ENCODE measurements at regions not wholly inside any gene's neighbourhood (a gene's known extent, or its start where the extent isn't known, plus 50 kb on each side); places are given as distances from the start of the nearest gene placed in this dataset.

DNA sequence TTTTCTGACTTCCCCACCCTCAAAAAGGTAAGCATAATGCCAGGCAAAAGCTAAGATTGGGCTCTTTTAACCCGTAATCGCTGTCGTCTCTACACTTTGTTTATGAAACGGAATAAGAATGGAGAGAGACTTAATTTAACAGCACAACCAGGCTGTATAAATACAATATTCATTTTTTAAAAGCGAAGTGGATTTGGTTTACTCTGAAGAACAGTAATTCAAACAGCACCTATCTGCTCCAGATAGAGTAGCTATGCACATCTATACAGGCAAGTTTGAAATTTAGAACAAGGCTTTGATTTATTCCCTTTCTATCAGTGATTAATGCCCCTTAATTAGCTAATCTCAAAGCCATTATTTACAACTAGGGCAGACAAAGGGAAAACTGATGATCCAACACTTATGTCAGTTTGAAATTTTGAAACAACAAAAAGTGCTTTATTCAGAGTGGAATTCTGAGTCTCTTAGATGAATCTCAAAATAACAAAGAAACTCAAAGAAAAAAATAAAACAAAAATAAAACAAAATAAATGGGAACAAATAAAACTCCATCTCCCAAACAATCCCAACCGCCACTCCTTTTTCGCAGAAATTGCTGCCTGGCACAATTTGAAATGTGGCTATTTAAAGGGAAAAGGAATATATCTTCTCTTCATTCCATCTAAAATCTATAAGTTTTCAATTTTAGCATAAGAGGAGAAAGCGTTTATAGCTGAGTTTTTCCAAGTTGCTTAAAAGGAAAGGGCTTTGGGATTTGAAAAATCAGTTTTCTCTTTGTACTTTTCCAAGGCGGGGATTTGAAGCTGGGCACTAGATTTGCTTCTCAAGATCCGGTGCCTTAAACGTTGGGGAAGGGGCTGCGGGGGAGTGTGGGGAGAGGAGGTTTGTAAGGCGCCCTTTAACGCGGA, 298.6 kb downstream of the PARP8 start:
- no peak for DNase-seq

DNA sequence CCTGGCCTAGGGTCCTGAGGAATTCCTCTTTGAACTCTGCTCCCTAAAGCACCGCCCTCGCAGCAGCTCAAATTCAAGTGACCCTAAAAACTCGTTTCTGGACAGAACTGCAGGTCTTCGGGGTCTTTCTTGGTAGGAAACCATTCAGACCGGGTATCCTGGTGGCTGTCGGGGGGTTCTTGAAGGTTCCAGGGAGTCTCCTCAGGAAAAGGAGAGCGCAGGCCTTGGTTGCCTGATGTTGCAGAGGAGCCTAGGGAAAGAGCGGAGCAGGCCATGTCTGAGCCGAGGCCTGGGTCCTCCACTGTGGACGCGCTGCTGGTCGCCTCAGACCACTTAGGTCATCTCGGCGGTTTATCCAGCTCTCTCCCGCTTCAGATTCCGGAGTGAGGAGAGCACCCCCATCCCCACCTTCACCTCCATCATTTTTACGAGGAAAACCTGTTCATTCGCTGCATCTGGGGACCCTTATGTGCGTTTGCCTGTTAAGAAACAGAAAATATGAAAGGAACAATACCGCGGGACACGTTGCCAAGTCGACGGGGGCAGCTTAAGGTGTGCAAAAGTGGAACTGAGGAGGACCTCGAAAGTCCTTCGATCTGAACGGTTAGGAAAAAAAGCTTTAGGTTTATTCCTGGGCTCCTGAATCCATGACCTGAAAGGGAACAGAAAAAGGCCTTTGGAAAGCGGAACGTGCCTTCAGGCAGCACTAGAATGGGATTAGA, 299.4 kb downstream of the PARP8 start:
- DNase-seq, result no peak

DNA sequence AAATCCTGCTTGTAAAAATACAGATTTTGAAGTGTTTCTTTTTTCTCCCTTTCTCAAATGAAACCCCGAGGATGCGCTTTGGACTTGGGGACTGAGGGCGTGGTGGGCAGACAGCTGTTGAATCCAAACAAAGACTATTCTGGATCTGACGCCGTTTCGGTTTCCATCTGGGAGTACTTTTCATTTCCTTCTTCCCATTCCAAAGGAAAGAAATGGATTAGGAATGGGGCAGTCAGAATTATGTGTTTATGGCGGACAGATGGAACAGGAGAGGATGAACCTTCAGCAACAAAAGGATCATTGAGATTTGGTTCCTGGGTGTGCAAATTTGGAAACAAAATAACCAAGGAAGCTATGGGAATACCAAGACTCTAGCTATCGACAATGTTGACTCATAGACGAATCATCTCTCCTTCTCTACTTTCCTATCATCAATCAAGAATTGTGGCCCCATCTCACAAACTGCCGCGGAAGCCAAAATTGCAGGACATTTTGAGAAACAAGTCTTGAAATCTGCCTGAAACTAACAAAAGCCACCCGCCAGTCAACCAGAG, 300.6 kb downstream of the PARP8 start:
- DNase-seq, result no peak

DNA sequence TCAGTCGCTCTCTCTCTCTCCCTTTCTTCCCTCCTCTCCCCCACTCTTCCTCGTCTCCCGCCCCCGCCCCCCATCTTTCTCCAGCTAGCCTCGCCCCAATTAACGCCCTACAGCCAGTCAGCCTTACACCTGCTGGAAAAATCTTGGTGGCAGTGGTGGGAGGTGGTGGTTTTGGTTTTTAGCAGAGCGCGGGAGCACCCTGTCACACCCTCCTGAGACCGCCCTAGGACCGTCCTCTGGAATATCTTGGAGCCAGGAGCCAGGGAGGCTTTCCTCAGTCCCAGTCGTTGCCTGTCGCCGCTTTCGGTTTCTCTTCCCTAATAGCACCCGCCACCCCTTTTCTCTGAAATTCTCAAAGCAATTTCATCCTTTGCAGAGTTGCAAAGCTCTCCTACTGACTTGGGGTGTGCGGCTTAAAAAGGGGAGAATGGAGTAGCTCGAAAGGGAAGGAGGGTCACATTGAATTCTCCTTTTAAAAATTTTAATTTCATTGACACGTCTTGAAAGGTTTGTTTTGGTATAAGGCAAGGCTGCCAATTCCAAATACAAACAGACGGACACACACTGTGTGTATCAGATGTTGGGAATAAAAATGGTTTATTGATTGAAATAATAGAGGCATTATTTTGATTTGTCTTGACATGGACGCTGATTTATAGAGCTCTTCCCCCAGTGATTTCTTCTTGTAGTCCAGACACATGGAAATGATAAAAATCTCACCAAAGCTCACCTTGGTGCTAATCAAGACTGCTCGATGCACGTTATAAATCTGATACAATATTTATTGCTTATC, 301.3 kb downstream of the PARP8 start:
- DNase-seq, result no peak

DNA sequence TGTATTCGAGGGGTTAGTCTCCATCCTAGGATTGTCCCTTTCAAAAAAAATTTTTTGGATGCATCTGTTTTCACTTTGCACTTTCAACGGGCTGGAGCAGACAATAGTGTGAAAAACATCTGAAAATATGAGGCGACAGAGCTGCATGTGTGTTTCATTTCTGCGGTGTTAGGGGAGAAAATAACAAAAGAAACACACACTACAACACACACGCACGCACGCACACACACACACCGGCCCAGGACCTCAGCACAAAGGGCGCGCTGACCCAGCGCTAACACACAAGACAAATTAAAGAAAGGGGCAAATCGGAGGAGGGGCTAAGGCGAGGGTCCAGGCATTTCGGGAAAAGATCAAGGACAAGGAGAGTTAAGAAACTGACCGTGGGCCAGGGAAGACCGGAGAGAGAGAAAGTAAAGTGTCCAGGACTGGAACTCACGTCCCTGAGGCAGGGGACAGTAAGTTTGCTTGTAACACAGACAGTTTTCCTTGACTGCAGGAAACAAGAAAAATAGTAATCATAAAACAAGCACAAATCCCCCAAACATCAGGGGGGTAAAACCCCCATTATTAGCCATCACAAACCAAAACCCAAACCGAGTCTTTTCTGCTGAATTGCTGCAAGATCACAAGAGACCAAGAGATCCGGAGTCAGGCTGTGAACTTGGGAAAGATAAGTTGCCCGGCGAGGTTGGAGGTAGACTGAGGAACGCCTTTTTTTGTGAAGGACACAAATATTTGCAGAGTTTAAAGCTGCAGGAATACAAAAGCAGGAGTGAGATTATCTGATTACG, 302.1 kb downstream of the PARP8 start:
- no peak for DNase-seq

DNA sequence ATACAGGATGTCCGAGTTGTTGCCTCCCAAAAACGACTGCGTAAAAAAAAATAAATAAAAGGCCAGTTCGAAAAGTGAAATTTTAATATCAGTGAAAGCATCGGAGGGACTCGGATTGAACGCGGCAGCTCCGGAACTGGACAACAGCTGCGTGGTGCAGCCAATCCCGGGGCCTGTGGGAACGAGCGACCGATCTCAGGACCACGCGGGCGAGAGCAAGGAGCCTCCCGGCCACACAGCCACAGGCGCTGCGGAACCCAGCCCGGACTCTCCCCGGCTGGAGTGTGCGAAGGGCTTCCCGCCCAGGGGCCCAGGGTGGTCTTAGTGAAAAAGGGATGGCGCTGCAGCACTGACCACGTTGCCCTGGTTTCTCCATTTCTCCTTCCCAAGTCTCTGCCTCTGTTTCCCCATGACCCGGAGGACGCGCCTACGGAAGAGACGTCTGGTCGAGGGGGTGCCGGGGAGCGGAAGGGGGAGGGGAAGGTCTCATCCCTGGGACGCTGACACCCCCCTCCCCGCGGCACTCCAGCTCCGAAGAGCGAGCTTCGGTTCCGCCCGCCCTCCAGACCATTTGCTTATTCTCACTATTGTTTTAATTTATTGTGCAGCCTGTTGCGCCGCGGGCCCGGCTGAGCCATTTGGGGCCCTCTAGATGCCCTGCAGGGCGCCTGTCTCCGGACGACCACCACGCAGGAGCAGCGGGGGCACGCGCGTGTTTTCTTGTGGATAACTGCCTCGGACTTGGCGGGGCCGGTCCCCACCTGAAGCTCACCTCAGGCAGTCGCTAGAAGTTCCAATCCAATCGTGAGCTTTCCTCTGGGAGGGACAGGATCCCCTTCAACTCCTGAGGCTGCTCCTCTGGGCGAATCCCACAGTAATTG, 303.0 kb downstream of the PARP8 start:
- no peak for DNase-seq

DNA sequence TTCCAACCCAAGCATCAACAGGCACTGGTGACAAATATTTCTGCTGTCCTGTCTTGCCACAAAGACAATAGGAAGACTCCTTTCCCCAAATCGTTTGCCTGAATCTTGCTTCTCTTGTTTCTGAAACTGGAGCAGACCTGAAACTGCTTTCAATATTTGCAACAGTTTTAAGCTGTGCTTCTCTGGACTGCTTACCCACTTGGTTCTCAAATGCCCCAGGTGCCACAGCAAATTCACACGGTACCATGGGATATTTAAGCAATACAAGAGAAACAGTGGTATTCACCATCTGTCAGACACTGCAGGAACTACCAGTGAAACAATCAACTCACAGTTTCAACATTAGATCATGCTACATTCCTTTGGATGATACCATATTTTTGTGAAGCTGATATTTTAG, 309.4 kb downstream of the PARP8 start:
- no peak for DNase-seq

DNA sequence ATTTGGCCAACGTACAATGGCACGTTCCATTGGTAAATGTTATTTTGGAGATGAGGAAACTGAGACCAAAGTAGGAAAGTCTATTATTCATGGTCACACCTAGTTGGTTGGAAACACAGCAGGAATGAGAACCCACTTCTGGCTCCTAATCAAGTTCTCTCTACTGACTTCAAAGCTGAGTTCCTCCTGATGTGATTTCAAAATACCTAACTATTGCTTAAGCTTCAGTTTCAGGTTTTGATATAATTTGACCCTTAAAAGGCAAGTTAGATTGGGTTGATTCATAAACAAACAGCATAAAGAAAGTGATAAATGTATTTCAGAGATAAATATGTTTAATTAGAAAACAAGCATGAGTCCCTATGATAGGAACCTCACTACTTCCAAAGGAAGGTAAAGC, 312.5 kb downstream of the PARP8 start:
- DNase-seq, result no peak

DNA sequence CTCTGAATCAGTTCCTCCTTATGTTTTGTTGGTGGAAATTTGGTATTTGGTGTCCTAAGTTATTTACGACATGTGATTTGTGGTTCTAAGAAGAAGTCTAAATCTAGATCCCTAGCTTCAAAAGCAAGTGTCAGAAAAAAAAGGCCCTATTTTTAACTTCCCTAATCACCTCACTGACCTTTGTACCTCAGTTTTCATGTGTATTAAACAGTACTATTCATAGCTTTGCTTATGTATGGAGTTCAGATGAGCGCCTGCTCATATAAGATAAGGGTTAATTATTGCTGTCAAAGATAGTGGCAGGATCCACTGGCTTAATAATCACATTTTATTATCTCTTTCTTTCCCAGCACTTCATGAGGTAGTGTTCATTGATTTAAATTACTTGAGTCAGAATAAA, 318.2 kb downstream of the PARP8 start:
- DNase-seq, result no peak

DNA sequence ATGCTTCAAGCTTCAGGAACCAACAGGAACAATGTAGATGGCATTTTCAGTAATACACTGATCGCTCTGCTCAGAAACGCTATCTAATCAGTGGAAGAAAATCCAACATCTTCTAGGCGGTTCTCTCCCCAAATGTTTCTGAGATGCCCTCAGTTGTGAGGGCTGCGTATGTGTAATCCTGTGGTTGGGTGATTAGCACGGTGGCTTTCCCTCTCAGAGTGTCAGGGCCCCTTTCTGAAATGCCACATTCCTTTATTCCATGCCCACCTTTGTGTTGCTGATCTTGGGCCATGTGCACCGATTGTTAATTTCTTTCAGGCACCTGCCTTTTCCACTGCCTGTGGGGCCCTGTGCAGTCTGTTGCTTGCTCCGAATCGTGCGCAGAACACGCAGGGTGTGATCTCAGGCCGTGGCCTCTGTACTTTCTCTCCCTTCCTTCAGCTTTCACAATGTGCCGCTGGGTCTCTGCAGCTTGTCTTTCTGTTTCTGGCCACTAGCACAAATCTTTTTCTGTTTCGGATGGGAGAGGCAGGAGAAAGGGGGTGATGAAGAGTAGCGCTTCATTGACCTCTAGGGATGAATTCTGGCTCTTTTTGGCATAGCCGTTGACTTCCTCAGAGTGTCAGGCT, 324.0 kb downstream of the PARP8 start:
- no peak for DNase-seq

DNA sequence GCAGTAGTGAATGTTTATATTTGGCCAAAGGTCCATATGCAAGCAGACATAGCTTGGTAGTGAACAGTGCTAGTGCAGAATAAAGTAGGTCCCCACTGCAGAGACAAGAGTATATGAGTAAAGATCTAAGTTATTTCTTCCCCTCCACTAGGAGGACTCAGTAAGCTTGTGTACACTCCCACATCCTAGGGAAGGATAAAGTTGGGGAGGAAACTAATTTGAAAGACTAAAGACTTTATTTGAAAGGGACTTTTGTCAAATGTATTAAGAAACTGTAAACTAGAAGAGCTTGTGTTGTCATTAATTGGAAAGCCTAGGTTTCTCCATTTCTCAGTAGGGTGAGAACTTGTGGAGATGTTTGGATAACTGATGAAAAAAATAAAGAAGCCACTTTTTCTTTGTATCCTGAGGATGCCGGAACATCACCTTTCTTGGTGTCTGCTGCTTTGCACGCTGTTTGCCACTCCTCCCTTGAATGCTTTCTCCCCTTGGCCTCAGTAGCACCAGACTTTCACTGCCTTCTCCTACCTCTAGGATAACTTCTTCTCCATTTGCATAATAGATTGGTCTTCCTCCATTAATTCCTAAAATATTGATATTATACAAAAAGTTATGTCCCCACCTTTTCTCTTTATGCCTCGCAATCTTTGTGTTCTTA, 329.0 kb downstream of the PARP8 start:
- DNase-seq, result no peak

DNA sequence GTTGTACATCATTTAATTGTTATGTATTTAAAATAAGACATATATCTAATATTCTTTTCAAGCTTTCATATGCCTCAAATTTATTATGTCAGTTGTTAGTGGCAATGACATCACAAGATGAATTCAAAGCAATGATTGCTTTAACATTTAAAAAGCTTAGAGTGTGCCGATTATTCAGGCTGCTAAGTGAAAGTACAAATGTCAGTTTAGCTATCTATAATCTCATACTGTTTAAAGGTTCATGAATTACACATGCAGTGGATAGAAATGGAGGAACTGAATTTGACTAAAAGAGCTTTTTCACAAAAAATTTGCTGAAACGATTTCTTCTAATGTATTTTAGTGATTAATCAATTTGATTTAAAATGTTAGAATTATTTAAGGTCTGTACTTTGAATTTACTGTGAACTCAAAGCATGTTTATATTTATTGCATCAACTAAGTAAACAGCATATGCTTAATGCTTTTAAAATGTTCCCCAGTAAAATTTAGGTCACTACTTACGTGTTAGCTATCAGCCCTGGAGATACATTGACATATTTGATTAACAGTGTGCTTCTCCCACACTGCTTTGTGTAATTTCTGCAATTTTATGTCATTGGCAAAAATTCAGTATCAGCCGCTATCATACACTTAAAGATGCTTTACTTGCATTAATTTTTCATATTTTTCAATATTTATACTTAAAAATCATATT, 334.9 kb downstream of the PARP8 start:
- DNase-seq, result no peak

DNA sequence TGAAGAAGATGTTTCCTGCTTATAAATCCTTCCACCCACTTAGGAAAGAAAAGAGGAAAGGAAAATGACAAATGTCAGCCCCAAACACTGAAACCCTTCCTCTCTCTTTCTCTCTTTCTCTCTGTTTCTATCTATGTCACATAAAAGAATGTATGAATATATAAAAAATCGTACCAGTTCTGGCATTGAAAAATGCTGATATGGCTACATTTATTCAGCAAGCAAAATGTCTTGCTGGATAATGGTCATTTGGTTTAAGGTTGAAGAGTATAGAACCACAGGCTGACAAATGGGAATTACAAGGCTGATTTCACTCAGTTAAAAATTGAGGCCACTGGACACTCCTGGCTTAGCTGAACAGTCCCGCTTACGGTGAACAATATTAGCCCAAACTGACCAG, 335.9 kb downstream of the PARP8 start:
- no peak for DNase-seq

DNA sequence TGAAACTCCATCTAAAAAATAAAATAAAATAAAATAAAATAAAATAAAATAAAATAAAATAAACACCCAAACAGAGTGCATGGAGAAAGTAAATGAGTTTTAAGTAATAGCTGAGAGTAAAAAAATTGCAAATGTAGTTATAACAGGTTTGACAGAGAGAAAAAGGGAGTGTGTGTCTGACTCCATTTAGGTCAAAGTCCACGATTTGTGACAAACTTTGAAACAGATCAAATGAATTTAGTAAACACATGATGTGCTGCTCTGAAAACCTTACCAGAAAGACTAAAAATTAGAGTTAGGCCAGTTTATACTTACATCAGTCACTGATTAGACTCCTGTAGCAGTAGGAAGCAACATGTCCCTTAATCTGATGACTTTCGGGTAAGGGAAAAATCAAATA, 346.6 kb downstream of the PARP8 start:
- DNase-seq, result no peak

DNA sequence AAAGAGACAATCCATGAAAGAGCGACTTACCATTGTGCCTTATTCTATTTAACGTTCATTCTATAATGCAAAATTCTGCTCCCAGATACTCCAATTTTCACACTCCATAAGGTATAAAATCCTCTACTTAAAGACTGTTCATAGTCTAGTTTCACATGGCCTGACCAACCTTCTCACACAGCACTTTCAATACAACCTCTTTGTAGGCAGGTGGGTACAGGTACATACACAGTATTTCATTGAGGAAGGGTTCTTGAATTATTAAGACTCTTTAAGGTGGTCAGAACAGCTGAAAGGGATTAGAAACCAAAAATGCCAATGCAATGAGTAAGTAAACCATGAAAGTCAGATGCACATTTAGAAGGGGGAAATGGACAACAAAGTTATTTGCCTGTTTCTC, 352.0 kb downstream of the PARP8 start:
- no peak for DNase-seq

DNA sequence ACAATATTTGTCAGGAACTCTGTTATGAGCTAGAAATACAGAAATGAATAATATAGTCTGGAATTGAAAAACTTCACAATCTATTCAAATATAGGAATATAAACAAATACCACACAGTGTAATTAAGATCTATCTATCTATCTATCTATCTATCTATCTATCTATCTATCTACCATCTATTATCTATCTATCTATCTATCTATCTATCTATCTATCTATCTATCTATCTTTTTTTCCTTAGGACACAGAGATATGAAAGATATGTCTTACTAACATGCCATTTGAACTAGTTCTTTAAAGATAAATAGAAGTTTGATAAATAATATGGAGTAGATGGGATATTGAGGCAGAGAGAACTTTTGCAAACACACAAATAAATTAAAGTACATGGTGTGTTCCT, 357.8 kb downstream of the PARP8 start:
- DNase-seq, result no peak

DNA sequence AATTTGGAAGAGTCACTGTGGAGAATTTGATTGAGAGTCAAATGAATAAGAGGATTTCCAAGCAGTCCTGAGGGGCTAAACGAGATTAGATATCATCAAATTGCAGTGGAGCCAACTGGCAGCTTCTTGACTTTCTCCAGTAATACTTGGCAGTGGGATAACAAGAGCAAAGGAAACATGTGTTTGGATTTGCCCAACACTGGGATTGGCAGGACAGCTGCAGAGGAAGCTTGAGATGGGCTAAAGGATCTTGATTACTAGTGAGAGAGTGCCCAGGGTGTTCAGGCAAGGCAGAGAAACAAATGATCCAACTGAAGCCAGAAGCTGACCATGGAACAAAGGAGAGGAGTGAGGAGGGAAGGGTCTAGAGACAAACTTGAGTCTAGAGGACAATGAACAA, 356.0 kb upstream of the ISL1 start:
- DNase-seq, result no peak

DNA sequence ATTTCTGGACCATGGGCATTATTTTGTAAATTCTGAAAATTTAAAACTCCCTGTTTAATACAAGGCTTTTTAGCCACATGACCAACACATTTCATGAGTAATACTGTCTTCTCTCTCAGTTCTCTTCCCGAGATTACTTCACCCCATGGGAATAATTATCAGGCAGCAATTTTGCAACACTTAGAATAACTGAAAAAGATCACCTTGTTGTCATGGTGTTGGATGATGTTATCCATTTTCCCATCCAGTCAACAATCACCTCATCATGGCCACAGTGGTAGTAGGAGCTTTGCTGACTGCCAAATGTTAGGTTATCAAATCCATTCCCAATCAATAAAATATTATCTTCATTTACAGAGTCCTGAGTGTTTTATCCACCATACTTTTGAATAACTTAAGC, 354.9 kb upstream of the ISL1 start:
- no peak for DNase-seq

DNA sequence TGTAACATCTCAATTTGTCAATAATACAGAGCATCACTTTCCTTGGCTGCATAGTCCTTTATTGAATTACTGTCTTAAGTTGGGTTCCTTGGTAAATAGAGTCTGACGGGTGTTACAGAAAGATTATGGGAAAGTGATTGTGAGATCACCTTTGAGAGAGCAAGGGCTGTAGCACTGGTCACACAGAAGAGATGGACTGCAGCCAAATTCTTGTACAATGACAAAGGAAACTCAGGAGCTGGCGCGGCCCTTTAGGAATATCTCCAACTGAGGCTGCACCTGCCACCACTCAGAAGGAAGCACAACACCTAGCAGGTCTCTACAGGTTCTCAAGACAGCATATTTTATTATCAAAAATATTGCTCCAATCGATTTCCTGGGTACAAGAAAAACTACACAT, 350.0 kb upstream of the ISL1 start:
- DNase-seq, result no peak
